ENCODE measurements at regions not wholly inside any gene's neighbourhood (a gene's known extent, or its start where the extent isn't known, plus 50 kb on each side); places are given as distances from the start of the nearest gene placed in this dataset.

DNA sequence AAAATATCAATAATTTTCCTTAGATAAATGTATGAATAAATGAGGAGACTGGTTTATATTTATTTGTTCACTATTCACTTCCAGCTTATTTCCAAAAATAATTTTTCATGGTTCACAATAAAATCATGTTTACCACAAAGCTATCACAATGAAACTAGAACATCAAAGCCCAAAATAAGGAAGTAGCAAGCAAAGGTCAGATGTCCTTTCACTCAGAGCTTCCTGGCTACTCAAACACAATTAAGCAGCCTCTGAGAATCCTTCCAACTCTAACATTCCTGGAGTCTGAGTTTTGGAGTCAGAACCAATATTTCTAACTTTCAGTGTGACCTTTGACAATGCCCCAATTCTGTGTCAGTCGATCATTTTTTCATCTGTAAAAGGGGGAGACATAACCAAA, 527.0 kb downstream of the SOX6 start:
- no peak for TF ChIP-seq EZH2phosphoT487 (IDR thresholded peaks at IDR 0.05; ENCODE audit: borderline replicate concordance, low read length)
- TF ChIP-seq, protein P1, sequence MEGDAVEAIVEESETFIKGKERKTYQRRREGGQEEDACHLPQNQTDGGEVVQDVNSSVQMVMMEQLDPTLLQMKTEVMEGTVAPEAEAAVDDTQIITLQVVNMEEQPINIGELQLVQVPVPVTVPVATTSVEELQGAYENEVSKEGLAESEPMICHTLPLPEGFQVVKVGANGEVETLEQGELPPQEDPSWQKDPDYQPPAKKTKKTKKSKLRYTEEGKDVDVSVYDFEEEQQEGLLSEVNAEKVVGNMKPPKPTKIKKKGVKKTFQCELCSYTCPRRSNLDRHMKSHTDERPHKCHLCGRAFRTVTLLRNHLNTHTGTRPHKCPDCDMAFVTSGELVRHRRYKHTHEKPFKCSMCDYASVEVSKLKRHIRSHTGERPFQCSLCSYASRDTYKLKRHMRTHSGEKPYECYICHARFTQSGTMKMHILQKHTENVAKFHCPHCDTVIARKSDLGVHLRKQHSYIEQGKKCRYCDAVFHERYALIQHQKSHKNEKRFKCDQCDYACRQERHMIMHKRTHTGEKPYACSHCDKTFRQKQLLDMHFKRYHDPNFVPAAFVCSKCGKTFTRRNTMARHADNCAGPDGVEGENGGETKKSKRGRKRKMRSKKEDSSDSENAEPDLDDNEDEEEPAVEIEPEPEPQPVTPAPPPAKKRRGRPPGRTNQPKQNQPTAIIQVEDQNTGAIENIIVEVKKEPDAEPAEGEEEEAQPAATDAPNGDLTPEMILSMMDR (conservative IDR thresholded peaks at IDR 0.05; ENCODE audit: low read depth, low read length): no peak
